ENCODE measurements at regions not wholly inside any gene's neighbourhood (a gene's known extent, or its start where the extent isn't known, plus 50 kb on each side); places are given as distances from the start of the nearest gene placed in this dataset.

DNA sequence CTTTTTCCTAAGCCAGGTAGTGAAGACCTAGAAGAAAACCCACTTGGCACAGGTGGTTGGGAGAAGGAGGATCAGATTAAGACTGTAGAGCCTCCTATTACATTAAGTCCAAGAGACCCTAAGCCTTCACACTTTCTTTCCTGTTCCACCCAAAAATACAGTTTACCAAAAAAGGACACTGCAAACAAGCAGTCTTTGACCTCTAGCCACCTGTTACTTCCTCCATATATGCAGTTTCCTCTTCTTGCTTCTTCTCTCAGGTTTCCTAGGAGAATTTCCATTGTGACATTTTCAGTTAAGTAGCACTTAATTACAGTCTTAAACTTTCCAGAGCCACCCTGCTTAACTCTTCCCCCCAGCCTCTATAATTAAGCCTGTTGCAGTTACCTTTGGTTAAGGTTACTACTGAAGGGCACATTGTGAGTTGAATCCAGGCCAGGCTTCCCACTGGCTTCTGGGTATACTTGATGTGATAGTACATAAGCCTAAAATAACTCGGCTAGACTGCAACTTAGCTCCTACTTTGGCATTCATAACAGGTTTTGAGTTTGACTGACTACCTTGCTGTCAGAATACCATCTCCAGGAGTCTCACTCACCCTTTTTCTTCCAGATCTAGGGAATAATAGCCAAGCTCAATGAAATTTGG lies 114.2 kb upstream of the UMPS start:
- H3K36me3 ChIP-seq (ENCODE audit: control insufficient read depth, insufficient read depth, low read length) = no peaks in the 10 kb centered on the region
- no peak overlapping the region for H3K4me3 ChIP-seq (ENCODE audit: low read depth, low read length)
- H3K27me3 ChIP-seq (ENCODE audit: control insufficient read depth, insufficient read depth, low read length) = no peaks in the 10 kb centered on the region
- no peak for DNase-seq (ENCODE audit: low read depth)
- TF ChIP-seq CTCF (IDR thresholded peaks at IDR 0.05; ENCODE audit: insufficient read depth, low read length, poor library complexity, severe bottlenecking) = no peak

DNA sequence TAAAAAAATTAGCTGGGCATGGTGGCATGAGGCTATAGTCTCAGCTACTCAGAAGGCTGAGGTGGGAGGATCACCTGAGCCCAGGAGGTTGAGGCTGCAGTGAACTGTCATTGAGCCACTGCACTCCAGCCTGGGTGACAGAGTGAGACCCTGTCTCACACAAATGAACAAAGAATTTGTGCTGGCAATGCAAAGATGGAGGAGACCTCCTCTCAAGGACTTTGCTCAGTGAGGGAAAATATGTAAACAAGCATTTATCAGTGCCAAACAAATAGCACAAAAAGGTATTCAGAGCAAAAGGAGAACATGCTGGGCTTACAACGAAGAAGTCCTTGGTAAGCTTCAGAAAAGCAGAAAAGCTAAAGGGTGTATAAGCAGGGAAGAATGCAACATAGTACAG lies 113.1 kb upstream of the UMPS start:
- Histone ChIP-seq H3K4me3 (ENCODE audit: low read depth, low read length) (no peak overlapping the region), H3K36me3 (ENCODE audit: control insufficient read depth, insufficient read depth, low read length) (no peaks in the 10 kb centered on the region), H3K27me3 (ENCODE audit: control insufficient read depth, insufficient read depth, low read length) (no peaks in the 10 kb centered on the region)
- TF ChIP-seq CTCF (IDR thresholded peaks at IDR 0.05; ENCODE audit: insufficient read depth, low read length, poor library complexity, severe bottlenecking) = no peak
- no peak for DNase-seq (ENCODE audit: low read depth)

DNA sequence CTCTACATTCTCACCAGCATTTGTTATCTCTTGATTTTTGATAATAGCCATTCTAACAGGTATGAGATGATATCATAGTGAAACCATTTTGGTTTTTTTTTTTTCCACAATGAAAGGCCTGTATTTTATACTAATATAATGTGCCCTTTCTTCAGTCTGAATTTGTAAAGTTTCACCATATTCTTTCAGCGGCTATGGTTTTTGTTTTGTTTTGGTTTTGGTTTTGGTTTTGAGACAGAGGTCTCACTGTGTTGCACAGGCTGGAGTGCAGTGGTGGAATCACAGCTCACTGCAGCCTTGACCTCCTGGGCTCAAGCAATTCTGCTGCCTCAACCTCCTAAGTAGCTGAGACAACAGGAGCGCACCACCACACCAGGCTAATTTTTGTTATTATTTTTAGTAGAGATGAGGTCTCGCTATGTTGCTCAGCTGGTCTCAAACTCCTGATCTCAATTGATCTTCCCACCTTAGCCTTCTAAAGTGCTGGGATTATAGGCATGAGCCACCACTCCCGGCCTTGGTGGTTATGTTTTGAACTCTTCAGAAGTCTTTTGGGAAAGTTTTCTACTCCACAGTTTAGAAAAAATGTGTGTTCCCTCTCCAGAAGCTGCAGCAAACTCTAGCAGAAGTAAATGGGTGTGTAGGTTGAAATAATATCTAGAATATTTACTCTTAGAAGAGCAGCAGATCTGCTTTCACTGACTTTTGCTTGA lies 110.2 kb upstream of the UMPS start:
- no peak for TF ChIP-seq CTCF (IDR thresholded peaks at IDR 0.05; ENCODE audit: insufficient read depth, low read length, poor library complexity, severe bottlenecking)
- H3K4me3 ChIP-seq (ENCODE audit: low read depth, low read length) = no peak overlapping the region
- DNase-seq (ENCODE audit: low read depth) = no peak
- H3K27me3 ChIP-seq (ENCODE audit: control insufficient read depth, insufficient read depth, low read length) = no peaks in the 10 kb centered on the region
- H3K36me3 ChIP-seq (ENCODE audit: control insufficient read depth, insufficient read depth, low read length) = no peaks in the 10 kb centered on the region

GRCh38 chr3:124620600-124621063 lies 109.6 kb upstream of the UMPS start:
- no peak for TF ChIP-seq CTCF (IDR thresholded peaks at IDR 0.05; ENCODE audit: insufficient read depth, low read length, poor library complexity, severe bottlenecking)
- Histone ChIP-seq H3K36me3 (ENCODE audit: control insufficient read depth, insufficient read depth, low read length) (no peaks in the 10 kb centered on the region), H3K4me3 (ENCODE audit: low read depth, low read length) (no peak overlapping the region), H3K27me3 (ENCODE audit: control insufficient read depth, insufficient read depth, low read length) (no peaks in the 10 kb centered on the region)
- DNase-seq (ENCODE audit: low read depth) = no peak

GRCh38 chr3:124621498-124621897 lies 108.8 kb upstream of the UMPS start:
- no peak for TF ChIP-seq CTCF (IDR thresholded peaks at IDR 0.05; ENCODE audit: insufficient read depth, low read length, poor library complexity, severe bottlenecking)
- no peaks in the 10 kb centered on the region for H3K36me3 ChIP-seq (ENCODE audit: control insufficient read depth, insufficient read depth, low read length)
- no peaks in the 10 kb centered on the region for H3K27me3 ChIP-seq (ENCODE audit: control insufficient read depth, insufficient read depth, low read length)
- DNase-seq (ENCODE audit: low read depth) = no peak
- no peak overlapping the region for H3K4me3 ChIP-seq (ENCODE audit: low read depth, low read length)
